ENCODE measurements at regions not wholly inside any gene's neighbourhood (a gene's known extent, or its start where the extent isn't known, plus 50 kb on each side); places are given as distances from the start of the nearest gene placed in this dataset.

DNA sequence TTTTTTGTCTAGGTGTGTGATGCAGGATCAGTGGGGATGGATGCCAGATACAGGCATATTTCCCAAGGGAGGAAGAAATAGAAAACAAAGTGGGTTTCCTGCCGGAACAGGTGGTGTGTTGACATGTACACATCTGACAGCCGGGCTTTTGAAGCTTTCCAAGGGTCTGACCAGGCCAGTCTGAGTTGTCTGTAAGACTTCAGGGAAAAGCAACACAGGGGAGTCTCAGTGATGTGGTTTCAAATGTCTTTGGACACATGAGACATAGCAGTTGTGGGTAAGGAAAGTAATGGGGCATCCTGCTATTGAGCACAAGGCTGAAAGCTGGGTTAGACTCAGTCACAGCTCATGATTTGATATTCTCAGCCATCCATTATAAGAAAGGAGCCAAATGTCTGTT lies 274.9 kb downstream of the PIK3R1 start:
- DNase-seq: no peak

DNA sequence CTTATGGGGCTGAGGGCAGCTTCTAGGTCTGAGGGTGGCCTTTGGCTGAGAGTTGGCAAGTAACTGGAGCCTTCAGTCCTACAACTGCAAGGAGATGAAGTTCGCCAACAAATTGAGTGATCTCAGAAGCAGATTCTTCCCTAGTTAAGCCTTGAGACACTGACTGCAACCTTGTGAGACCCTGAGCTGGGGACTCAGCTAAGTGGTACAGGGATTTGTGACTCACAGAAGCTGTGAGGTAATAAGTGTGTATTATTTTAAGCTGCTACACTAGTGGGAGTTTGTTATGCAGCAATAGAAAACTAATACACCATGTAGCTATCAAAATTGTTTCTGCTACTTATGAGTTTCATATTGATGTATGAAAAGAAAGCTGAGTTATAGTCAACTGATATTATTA lies 279.2 kb downstream of the PIK3R1 start:
- DNase-seq: no peak

DNA sequence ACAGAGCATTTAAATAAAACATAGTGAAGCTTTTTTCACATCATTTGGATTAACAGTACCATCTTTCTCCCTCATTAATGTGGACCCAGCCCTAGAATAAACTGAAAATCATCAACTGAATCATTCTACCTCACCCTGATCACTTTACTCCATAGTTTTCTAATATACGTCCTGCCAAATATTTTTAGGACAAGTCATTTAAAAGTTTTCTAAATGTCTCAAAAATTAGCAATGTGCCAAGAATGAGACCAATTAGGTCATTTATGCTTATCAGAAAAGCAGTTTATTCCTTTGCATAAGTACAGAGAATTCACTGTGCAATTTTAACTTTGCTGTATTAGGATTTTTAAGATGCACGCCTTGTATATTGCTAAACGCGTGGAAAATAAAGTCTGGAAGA lies 284.4 kb downstream of the PIK3R1 start:
- no peak for DNase-seq

DNA sequence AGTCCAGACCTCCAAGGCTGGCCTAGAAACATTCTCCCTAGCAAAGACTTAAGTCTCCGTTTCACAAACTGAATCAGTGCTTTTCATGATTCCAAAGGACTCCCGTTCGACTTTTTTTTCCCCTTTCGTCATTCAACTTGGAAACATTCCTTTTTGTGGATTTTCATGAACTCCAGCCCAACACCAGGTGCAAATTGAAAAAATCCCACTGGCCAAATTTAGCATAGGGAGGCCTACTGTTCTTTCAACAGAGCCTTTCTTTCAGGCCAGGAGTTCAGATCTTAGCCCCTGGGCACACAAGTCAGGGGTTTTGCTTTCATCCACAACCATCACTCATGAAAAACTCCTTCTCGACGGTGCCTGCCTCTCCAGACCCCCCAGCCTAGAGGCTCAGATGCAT lies 285.3 kb downstream of the PIK3R1 start:
- no peak for DNase-seq

DNA sequence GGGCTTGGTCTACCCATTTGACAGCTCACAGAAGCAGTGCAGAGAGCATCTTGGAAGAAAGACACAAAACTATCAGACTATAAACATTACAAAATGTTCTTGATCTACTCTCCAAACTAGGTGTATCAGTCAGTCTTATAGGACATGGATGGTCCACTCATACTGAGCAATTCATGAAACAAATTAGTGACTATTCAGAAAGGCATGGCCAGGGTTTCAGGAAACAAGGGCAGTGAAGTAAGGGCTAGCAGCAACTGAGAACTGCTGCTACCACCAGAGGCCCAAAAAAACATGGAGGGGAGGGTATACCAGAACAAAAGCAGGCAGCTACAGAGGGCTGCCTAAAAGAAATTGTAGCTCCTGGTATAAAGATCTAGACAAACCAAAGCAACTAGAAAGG lies 287.0 kb downstream of the PIK3R1 start:
- DNase-seq: no peak

DNA sequence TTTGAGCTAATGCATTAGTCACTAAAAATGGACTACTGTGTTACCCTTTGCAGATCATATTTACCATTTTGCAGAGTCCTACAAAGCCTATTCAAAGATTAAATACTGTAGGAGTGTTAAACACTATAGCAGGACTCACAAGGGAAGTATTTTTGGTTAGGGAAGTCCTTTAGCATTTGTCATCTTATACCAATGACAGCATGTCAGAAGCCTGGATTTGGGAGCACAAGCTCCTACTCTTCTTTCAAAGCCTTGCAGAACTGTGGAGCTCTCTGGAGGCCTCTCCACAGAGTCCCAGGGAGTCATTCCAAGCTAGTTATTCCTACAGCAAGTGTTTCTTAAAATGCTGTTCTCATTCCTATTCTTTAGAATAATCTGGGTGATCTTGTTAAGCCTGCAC lies 288.8 kb downstream of the PIK3R1 start:
- no peak for DNase-seq

DNA sequence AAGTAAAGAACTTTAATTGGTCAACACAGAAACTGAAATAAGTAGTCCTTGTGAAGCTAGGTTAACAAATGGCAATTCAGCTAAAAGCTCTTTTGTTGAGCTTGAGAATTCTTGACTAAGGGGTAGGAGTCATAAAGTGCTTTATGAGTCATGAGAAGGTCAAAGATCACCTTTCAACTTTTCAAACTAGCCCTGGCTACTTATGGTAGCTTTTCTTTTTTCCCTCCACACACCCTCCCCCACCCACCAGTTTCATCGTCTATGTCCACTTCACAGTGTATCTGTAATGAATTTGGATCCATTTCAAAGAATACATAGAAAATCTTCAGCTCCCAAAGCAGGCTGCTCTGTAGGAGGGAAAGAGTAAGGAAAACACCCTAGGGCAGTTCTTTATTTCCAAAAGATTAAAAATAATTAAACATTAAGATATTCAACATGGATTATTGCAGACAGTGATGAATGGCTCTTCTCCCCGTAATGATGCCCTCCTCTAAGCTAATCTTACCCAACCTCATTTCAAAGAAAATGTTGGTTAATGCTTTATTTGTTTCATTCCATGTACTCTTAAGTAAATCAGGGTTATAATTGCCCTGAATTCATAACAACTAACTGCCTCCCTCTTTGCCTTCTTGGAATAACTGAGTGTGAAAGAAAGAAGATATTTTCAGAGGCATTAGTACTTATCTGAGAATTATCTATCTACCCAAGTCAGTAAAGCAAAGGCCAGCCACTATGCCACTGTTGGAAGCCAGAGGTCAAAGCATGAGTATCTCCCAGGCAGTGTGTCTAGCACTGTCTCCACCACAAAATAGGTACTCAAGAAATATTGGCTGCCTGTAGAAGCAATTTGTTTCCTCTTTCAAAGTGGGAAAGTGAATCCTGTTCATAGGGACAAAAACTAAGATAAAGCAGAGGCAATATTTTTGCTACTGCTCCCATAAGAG lies 290.6 kb downstream of the PIK3R1 start:
- no peak for DNase-seq

DNA sequence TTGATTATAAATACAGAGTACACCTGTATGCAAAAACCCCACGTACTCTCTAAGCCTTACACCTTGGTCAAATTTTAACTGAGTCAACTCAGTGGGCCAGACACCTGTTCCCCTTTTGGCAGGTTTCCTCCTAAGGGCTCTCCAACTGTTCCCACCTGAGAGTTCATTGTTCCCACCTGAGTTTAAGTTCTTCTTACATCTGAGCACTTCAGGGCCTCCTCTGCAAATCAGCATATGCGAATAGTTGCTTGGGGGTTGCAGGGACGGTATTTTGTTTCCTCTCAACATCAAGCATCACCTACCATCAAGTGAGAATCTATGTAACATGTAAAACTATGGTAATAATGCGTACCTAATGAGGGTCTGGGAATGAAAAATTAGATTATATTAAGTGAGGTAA lies 300.0 kb downstream of the PIK3R1 start:
- DNase-seq: no peak

DNA sequence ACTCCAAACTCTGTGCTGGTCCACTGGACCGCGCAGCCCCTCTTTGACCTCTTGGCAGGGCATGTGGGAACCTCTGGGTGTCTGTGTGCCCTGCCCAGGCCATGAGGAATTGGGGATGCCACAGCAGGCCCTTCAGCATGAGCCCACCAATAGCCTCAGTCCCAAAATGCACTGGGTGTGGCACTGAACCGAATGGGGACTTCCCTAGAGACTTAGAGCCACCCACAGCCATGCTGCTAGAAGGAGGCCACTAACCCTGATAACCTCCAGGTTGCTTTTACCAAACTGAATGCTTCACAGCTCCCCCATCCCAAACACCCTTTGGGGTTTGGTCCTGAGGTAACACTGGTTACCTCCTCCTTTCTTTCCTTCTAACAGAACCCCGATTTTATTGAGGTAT lies 302.7 kb downstream of the PIK3R1 start:
- DNase-seq: no peak

DNA sequence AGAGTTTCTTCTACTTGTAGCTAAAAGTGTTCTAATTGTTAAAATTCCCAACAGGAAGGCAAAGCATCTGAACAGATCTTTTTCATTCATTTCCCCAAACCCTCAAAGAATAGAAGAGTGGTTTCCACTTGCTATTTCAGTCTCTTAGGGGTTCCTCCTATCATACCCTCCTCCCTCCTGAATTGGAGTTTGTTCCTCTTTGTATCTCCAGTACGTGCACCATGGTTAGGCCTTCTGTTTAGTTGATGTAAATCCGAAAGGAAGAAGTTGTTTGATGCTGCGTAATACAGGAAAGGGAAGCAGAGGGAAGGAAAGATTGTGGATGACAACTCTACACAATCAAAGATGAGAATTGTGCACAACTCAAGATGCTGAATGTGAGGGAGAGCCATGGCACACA lies 303.6 kb downstream of the PIK3R1 start:
- peak; percentile 53 for DNase-seq

DNA sequence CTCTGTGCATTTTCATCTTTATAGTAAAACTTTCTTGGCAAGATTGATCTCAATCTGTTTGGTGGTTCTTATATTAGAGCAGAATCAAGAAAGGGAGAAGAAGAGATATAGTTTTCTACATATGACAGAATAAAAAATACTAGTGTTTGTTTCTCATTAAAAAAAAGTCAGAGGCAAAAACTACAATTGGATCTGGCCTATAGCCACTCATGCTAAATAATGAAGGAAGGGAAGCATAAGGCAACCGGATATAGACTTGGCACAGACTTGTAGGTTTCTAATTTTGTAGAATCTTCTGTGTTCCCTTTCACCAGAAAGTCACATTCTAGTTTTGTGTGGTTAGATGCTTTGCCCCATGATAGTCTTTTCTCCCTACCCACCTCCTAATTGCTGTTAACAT lies 306.2 kb downstream of the PIK3R1 start:
- DNase-seq: no peak

DNA sequence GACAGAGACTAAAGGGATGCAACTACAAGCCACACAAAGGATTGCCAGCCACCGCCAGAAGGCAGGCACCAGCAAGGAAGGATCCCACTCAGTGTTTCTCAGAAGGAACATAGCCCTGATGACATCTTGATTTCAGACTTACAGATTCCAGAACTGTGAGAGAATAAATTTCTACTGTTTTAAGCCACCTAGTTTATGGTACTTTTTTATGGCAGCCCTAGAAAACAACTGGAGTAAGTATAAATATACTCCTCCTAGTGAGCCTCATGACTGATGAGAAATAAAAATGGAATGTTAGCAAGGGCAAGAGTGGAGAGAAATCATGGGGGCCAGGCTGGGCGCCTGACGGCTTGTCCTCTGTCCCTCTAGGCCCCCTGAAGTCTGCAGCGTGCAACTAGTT lies 307.3 kb downstream of the PIK3R1 start:
- DNase-seq: no peak

DNA sequence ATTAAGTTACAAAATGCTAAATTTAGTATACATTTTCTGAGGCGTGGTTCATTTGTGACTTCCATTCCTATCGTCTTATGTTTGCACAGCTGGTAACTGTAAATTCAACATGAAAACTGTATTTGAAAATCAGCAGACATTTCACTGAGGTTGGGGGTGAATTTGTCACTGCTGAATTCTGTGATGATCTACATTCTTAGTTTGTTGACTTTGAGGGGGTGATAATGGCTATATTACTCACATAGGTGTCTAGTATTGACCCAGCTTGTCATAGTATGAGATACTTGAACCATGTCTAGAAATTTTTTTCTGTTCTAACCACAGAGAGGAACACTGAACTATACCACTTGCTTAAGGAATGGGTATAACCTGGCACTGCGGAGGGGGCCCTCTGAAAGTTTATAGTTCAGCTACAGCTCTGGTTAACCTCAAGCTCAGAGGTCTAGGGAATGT lies 313.3 kb downstream of the PIK3R1 start:
- DNase-seq: no peak

DNA sequence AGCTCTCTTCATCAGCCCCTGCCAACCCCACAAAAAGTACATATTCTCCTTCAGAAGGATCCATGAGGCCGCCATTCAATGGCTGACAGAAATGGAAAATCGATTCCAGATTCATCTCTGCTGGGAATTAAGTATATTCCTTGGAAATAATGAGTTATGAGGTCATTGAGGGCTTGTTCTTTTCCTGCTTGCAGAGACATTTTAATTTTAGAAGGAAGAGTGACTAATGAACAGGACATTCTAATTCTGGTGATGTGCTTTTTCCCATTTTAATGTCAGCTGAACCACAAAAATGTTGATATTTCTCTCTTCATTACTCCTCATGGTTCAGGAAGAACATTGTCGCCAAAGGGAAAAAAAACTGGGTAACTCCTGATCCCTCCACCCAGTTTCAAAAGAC lies 314.0 kb downstream of the PIK3R1 start:
- DNase-seq: no peak

DNA sequence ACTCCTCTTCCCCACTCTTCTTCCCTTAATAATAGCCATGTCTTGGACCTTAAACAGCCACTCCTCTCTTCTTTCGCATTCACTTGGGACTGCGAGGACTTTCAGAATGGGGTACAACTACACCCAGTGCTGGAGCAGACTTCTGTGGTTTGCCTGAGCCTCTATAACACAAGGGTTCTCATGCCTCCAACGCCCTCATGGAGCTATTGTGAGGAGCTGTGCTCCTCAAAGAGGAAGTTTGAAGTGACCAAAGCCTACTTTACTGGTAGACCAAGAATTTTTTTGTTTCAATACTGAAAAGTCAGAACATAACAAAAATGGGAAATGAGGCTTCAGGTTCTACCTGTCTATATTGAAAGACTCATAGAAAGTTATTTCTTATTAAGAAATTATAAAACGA lies 316.4 kb downstream of the PIK3R1 start:
- DNase-seq: peak; percentile 15

DNA sequence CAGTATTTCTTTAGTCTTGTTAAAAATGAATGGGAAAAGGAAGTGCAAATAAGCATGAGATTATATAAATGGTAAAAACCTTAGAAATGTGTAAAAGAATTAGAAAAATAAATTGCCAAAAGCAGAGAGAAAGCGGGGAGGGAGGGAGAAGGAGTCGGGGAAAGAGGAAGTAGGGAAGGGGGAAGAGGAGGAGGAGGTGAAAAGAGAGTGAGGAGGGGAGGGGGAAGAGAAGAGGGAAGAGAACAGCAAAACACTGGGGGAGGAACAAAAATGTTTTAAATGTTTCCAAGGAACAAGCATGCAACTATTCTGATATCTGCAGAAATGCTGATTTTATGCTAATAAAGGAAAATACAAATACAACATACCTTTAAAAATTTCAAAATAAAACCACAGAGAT lies 317.5 kb downstream of the PIK3R1 start:
- DNase-seq: peak; percentile 33

DNA sequence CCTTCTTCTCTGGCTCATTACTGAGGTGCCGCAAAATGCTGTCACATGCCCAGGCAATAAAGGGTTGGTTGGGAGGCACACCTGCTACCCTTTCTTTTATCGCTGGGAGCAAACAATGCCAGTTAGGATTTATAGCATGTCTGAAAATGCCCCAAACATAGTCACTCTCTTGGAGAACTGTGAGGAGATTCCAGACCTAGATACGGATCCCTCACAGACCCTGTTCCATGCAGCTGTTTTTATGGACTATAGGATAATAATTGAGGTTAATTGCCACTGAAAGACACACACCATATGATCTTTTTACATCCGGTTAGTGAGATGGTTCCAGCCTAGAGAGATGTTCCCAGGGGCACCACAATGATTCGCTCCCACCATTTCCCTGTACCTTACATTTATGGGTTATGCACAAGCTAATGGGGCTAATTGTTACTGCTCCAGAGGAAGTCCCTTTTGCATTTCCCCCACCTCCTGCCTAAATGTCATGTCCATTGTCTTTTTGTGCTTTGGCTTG lies 318.1 kb downstream of the PIK3R1 start:
- no peak for DNase-seq

DNA sequence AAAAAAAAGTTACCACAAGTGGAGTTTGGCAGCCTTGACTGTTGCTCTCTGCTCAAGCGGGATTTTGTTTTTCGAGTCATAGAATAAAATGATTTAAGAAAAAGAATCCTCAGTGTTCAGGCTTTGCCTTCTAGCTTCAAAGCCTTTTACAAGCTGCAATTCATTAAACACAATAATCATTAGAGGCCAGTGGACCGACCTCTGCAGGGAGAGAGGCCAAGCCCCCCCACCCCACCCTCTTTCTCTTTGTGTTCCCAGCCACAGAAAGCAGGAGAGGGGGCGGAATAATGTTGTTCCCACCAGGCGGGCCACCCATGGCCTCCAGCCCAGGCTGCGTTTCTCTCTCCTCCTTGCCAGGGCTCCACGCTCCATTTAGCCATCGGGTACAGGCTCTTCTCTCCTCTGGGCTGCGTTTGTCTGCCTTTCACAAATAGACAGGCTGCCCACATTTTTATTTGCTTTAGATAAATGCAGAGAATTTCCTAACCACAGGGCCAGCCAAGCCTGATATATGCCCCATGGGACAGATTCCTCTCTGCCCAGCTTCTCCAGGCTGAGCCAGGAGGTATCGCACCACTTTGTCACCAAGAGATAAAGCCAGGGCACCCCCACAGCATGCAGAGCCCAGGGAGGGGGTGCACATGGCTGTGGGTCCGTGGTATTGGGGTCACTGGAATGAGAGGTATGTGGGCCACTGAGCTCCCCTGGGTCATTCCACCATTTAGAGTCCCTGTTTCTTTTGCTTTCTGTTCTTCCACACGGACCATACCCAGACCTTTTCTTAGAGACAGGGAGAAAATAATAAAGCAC lies 318.8 kb downstream of the PIK3R1 start:
- DNase-seq: no peak

DNA sequence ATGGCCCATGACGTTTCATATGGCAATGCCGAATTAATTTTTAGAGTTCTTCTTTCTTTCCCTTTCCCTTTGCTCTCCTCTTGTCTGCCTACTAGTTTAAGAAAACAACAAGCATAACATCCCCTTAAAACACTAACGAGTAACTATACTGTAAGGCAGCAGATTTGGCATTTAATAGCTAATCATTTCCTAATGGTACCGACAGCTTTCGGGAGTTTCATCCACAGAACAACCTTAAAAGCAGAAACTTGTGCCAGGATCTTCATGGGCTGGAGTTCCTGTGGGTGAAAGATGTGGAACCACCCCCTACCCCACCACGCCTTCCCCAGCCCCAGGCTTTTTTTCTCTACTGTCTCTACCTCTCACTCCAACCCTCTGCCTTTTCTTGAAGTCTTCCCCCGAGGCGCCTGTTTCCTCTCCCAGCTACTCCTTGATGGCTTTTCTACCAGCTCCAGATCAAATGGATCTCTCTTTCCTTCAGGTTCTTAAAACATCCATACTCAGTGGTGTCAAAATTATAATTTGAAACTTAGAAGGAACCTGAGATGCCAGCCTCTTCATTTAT lies 319.5 kb downstream of the PIK3R1 start:
- DNase-seq: no peak

DNA sequence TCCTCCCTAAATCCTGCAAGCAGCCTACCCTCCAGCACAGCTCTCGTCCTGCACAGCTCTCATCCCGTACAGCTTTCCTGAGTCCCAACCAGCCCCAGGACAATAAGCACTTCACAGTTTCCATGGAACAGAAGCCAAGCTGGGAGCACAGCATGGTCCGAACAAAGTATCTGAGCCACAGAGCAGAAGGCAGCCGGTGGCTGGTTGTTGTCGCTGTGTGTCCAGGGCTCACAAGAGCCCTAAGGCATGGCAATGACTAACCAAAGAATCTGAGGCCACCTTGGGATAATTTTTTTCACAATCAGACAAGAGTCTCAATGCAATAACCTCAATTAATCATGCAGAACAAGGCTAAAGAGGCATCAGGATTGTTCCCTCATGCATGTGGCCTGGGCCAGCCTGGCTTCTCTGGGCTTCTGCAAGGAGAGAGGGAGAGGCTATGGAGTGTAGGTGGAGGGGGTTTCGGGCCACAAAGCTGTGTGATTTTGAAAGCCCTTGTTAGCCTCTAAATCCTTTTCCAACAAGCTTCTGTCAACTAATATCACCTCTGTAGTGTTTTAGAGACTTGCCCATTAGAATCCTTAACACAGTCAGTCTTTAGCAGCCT lies 323.4 kb downstream of the PIK3R1 start:
- no peak for DNase-seq

DNA sequence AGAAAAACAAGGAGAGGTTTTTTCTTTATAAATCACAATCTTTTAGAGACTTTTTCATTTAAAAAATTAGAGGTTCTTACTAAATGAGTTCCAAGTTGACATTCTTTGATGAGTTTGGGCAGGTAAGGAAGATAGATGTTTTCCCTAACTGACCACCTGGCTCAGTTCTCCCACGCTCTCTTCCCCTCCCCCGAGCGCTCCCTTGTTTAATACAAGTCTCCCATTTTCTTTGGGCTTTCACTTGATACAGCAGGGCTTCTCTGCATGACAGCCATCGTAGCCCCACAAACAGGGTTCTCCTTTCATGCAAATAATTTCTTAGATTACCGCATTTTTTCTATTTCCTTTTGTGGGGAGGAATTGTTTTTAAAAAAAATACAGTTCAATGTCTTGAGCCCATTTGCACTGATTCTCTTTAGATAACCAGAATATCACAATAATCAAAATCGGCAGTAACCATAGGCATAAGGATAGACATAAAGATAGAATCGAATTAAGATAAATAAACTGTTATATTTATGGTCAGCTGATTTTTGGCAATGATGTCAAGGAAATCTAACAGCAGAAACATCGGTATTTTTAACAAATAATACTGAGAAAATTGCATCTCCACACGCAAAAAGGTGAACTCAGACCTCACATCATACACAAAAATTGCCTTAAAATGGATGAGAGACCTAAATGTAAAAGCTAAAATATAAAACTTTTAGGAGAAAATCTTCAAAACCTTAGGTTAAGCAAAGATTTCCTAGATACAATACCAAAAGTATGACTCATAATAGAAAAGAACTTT lies 325.4 kb downstream of the PIK3R1 start:
- DNase-seq: no peak

DNA sequence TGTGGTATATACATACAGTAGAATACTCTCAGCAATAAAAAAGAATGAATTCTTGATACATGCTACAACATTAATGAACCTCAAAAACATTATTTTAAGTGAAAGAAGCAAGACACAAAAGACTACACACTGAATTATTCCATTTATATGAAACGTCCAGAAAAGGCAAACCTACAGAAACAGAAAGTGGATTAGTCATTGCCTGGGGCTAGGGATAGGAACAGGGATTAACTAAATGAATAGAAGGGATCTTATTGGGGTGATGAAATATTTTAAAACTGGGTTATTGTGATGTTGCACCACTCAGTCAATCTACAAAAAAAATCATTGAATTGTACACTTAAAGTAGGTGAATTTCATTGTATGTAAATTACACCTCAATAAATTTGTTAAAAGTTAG lies 326.7 kb downstream of the PIK3R1 start:
- DNase-seq: no peak
